ENCODE measurements at regions not wholly inside any gene's neighbourhood (a gene's known extent, or its start where the extent isn't known, plus 50 kb on each side); places are given as distances from the start of the nearest gene placed in this dataset.
A peak's percentile ranks its signal among the peaks of the same experiment; 100 is the strongest.

GRCh38 chr7:371779-372545, 82.0 kb downstream of the FOXL3 start:
- DNase-seq: peak; percentile 15

GRCh38 chr7:372546-372931, 82.6 kb downstream of the FOXL3 start:
- no peak for DNase-seq

GRCh38 chr7:372932-373791, 83.2 kb downstream of the FOXL3 start:
- DNase-seq: peak; percentile 59

GRCh38 chr7:373818-374705, 84.1 kb downstream of the FOXL3 start:
- DNase-seq: no peak

- no peak for DNase-seq
These were observed 84.8 kb downstream of the FOXL3 start for GRCh38 chr7:374706-375311.

- DNase-seq: no peak
These were observed 85.4 kb downstream of the FOXL3 start for GRCh38 chr7:375321-375831.

- no peak for DNase-seq
These were observed 85.9 kb downstream of the FOXL3 start for GRCh38 chr7:375901-376305.

GRCh38 chr7:376306-377079, 86.5 kb downstream of the FOXL3 start:
- no peak for DNase-seq

- no peak for DNase-seq
These were observed 87.4 kb downstream of the FOXL3 start for GRCh38 chr7:377080-378040.

GRCh38 chr7:378041-378420, 88.1 kb downstream of the FOXL3 start:
- no peak for DNase-seq

GRCh38 chr7:378551-379455, 88.8 kb downstream of the FOXL3 start:
- DNase-seq: no peak

- no peak for DNase-seq
These were observed 89.6 kb downstream of the FOXL3 start for GRCh38 chr7:379456-380138.

- DNase-seq: no peak
These were observed 90.1 kb downstream of the FOXL3 start for GRCh38 chr7:380139-380485.

GRCh38 chr7:380711-381210, 90.8 kb downstream of the FOXL3 start:
- DNase-seq: no peak

GRCh38 chr7:381211-382042, 91.5 kb downstream of the FOXL3 start:
- DNase-seq: no peak

GRCh38 chr7:382043-382400, 92.1 kb downstream of the FOXL3 start:
- no peak for DNase-seq

- no peak for DNase-seq
These were observed 96.4 kb downstream of the FOXL3 start for GRCh38 chr7:386385-386784.
